LNCAP (cell line): ENCODE measurements at regions not wholly inside any gene's neighbourhood (a gene's known extent, or its start where the extent isn't known, plus 50 kb on each side); places are given as distances from the start of the nearest gene placed in this dataset.

Experiments
- TF ChIP-seq, protein P1 (sequence below): fragments of 450-650 bp; IDR thresholded peaks from 2 replicates; pipeline ENCODE4 v1.5.1; 2017; ENCODE audit warnings: mild to moderate bottlenecking

DNA sequence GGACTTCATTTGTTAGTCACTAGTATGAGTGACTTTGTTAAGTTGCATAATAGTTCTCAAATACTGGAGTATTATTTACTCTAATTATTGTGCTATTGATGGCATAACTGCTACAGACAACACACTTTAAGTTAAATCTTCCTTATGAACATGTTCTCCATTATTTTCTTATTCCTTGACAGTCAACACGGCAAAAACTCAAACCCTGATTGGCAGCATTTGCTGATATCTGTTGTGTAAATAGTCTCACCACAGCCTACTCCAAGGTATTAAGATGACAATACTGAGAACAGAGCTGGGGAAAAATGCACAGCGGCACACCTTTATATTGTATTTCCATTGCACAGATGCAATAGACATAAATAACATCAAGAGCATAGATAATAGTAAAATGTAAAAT lies 568.0 kb upstream of the AADAT start:
- TF ChIP-seq, protein P1, sequence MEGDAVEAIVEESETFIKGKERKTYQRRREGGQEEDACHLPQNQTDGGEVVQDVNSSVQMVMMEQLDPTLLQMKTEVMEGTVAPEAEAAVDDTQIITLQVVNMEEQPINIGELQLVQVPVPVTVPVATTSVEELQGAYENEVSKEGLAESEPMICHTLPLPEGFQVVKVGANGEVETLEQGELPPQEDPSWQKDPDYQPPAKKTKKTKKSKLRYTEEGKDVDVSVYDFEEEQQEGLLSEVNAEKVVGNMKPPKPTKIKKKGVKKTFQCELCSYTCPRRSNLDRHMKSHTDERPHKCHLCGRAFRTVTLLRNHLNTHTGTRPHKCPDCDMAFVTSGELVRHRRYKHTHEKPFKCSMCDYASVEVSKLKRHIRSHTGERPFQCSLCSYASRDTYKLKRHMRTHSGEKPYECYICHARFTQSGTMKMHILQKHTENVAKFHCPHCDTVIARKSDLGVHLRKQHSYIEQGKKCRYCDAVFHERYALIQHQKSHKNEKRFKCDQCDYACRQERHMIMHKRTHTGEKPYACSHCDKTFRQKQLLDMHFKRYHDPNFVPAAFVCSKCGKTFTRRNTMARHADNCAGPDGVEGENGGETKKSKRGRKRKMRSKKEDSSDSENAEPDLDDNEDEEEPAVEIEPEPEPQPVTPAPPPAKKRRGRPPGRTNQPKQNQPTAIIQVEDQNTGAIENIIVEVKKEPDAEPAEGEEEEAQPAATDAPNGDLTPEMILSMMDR = no peak

DNA sequence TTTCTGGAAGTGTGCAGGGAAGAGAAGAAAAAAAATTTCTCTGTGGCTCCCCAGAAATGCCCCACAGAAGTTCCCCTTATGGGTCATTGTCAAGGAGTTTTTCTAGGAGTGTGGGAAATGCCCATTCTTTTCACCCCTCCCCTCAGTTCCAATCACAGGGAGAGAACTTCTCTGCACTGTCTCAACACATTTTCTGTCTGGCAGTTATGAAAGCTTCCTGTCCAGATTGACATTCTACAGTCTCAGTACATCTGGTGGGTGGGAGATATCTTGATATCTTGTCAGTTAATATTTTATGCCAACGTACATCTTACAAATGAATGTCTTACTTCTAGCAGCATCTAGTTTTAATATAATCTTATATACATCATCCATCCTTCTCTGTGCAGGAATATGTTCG lies 566.8 kb upstream of the AADAT start:
- TF ChIP-seq, protein P1 = no peak

DNA sequence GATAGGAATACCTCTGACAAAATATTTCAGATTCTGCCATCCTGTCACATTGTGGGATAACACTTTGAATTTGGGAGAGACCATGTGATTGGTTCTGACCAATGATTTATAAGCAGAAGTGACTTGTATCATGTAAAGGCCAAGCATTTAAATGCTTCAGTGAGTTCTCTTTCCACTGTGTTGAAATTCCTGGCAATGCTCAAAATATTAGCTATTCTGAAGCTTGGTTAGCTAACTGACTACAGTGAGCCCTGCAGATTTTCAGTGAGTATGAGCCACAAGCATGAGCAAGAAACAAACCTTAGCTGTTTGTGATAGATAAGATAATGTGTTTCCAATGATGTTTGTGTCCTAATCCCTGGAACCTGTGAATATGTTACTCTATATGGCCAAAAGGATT lies 562.8 kb upstream of the AADAT start:
- TF ChIP-seq, protein P1 = no peak

DNA sequence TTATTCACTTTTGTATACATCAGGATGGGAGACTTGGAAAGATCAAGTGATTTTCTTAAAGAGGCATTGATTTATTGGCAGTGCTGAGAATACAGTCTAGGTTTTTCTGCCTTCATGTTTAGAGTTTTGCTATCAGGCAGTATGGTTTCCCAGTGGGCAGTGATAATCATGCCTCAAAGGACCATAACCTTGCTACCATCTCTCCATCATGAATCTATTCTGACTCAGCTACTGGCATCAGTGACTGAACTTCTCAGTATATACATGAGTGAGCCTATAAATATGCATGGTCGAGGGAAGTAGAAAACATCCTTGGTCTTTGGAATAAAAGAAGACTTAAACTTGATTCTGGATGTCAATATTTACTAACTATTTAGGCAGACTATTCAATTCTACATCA lies 562.0 kb upstream of the AADAT start:
- TF ChIP-seq, protein P1 = no peak

DNA sequence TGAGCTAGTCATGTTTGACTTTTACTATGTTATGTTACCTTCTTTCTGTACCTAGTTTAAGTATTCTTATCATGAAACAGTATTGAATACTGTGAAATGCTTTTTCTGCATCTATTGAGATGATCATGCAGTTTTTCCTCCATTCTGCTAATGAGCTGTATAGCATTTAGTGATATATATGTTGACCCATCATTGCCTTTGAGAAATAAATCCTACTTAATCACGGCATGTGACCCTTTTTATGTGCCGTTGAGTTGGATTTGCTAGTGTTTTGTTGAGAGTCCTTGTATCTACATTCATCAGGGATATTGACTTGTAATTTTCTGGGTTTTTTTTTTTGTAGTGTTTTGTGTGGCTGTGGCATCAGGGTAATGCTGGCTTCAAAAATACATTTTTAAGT lies 537.7 kb upstream of the AADAT start:
- TF ChIP-seq, protein P1 = no peak

DNA sequence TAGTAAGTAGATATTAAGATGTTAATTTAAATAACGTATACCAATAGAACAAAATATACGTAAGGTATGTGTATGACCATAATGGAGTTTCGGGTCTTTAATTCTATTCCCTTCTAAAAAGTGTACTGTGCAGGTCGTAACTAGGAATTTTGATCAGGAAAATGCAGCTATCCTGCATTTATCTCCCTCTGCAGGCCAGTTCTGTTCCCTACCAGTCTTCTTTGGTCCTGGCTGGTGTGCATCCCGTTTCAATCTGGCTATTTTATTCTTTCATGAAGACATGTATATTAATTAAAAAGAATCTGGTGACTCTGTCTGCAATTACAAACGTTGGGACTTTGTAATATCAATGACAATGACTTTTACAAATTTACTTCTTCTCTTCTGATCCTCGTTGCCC lies 534.1 kb upstream of the AADAT start:
- TF ChIP-seq, protein P1 = no peak

DNA sequence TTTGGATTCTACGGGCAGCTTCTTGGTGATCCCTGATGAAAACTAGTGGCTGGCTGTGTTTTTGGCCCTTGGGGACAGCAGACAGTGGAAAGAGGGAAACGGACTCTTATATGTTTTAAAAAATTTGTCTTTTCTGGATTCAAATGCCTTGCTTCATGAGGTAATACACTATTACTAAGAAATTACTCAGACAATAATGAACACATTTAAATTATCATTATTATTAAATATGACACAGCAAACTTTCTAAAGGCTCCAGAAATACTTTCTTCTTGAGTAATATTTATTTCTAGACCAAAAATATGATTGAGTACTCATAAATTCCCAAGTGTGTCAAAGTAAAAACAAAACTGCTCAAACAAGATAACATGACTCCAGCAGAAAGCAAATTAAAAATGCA lies 520.7 kb upstream of the AADAT start:
- TF ChIP-seq, protein P1 = no peak

DNA sequence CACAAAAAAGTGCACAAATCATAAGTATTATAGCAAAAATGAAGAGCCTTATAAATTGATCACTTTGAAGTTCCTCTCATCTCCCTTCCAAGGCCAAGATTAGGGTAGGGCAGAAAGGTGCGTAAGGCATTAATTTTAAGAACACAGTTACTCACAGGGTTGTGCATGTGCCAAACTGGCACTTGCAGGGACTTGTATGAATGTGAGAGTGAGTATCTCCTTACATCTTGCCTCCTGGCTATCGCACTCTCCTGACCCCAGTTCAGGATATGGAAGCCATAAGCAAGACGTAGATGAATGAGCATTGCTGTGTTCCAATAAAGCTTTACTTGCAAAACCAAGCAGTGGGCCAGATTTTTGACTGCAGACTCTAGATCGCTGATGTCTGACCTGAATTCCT lies 510.1 kb upstream of the AADAT start:
- TF ChIP-seq, protein P1 = no peak
